HFF-Myc (cell line): ENCODE measurements at regions not wholly inside any gene's neighbourhood (a gene's known extent, or its start where the extent isn't known, plus 50 kb on each side); places are given as distances from the start of the nearest gene placed in this dataset.

ENCODE experiments used
- DNase-seq: peaks from one replicate; pipeline ENCODE4 v3.0.0-alpha.2; 2011; ENCODE audit warnings: low read depth; ENCODE audit errors: extremely low read depth
- H3K4me3 ChIP-seq: replicated peaks from 2 replicates; pipeline ENCODE4 v1.5.1; 2011; ENCODE audit warnings: low read depth, mild to moderate bottlenecking, control low read depth, low read length
- TF ChIP-seq, protein P1 (sequence below): IDR thresholded peaks from 2 replicates; pipeline ENCODE4 v1.5.1; 2012; ENCODE audit warnings: mild to moderate bottlenecking, low read depth, low read length, control low read depth; ENCODE audit errors: missing control alignments

DNA sequence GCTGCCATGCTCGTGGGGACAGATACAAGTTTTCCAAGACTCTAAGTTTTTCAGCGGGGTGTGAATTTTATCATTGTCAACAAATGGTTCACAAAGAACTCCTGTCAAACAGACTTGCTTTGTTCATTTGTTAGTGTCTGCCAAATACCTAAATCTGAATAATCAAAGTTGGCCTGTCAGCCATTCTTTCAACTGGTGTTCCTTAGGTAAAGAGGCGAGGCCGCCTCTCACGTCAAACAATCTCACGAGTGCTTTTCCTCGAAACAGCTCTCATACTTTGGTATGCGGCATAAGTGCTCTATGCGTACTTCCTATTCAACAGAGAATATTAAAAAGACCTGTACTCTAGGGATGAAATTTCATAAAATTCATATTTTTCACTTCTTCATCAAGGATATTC lies 51.4 kb upstream of the KANK4 start:
- H3K4me3 ChIP-seq: no peak overlapping the region
- no peak for DNase-seq
- TF ChIP-seq, protein P1, sequence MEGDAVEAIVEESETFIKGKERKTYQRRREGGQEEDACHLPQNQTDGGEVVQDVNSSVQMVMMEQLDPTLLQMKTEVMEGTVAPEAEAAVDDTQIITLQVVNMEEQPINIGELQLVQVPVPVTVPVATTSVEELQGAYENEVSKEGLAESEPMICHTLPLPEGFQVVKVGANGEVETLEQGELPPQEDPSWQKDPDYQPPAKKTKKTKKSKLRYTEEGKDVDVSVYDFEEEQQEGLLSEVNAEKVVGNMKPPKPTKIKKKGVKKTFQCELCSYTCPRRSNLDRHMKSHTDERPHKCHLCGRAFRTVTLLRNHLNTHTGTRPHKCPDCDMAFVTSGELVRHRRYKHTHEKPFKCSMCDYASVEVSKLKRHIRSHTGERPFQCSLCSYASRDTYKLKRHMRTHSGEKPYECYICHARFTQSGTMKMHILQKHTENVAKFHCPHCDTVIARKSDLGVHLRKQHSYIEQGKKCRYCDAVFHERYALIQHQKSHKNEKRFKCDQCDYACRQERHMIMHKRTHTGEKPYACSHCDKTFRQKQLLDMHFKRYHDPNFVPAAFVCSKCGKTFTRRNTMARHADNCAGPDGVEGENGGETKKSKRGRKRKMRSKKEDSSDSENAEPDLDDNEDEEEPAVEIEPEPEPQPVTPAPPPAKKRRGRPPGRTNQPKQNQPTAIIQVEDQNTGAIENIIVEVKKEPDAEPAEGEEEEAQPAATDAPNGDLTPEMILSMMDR: no peak

DNA sequence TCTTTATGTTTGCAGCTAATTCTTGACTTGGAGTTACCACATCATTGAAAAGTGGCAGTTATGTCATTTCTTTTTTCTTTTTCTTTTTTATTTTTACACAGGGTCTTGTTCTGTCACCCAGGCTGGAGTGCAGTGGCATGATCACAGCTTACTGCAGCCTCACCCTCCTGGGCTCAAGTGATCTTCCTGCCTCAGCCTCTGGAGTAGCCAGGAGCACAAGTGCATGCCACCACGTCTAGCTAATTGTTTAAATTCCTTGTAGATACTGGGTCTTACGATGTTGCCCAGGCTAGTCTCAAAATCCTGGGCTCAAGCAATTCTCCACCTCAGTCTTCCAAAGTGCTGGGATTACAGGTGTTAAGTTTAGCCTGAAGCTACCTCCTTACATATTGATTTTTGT lies 52.1 kb upstream of the KANK4 start:
- no peak overlapping the region for H3K4me3 ChIP-seq
- TF ChIP-seq, protein P1: no peak
- no peak for DNase-seq

DNA sequence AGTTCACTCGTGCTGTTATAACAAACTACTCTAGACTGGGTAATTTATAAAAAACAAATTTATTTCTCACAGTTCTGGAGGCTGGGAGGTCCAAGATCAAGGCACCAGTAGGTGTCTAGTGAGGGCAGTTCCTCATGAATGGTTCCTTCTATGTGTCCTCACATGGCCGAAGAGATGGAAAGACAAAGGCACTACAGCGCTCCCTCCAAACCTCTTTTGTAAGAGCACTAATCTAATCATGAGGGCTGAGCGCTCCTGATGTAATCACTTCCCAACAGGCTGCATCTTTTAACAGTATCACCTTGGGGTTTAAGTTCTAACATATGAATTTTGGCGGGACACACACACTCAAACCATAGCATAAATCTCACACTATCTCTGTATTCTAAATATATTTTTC lies 54.0 kb upstream of the KANK4 start:
- TF ChIP-seq, protein P1: no peak
- no peak for DNase-seq
- no peak overlapping the region for H3K4me3 ChIP-seq

DNA sequence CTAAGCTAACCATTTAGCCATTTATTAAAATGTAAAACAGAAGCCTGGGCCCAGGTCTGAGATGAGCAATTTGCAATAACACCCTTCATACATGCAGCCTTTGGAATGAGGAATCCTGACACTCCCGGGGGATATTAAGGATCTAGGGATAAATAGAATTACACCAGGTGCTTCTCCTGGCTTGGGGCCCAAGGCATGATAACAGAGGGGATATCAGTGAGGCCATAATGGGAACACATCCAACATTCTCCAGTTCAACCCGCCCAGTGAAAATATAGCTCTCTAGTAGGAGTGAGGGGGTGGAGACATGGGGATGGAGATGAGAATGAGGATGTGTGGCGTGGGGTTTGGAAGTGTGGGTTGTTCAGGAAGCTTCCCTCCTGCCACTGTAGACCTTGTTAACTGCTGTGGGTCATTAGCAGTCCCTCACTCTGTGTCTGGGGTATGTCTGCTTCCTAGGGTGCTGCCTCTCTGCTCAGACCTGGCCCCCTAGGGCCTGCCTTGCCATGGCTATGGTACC lies 57.9 kb upstream of the KANK4 start:
- H3K4me3 ChIP-seq: no peak overlapping the region
- no peak for DNase-seq
- TF ChIP-seq, protein P1: no peak

DNA sequence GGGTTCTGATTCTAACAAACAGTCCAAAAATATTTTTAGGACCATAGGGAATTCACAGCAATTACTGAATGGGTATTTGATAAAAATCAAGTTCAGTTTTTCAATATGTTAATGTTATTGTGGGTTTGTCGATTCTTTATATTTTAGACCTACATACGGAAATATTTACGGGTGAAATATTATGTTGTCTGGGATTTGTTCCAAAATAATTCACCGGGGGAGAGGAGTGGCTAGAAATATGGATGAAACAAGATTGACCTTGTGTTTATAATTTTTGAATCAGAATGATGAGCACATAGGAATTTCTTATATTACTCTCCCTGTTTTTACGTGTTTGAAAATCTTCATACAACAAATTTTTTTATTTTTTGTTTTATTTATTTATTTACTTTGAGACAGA lies 56.7 kb upstream of the USP1 start:
- no peak for DNase-seq
- TF ChIP-seq, protein P1: no peak
- no peak overlapping the region for H3K4me3 ChIP-seq

DNA sequence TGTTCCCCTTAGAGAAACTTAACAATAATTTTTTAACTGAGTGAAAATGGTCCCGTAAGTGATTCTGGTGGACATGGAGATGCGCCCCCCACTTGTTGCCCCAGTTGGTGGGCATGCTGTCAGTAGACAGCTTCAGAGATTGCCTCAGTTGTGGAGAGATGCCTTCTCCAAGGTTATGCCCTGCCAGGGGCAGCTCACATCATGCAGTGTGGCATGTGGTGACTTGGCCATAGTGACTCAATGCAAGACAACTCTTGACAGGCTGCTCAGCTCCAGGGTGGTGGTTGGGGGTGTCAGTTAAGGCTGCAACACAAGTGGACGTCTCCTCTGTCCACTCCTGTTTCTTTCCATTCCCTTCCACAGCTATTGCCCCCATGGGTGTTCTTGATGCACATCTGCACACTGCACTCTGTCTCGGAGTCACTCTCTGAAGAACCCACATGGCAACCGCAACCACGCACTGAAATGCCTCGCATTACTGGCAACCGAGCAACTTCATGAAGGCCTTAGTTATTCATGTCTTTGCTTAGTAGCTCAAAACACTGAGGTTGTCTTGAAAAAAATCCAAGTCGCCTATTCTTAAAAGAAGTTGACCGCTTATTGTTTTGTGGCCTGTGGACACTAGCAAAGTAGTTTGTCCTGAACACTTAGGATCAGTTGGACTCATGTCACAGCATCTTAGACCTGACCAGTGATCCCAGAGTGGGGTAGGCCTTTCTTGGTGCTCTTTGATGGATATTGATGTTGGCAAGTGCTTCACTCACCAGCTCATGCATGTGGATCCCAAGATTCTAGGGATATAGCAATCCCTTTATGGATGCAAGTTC lies 54.8 kb upstream of the USP1 start:
- TF ChIP-seq, protein P1: no peak
- no peak overlapping the region for H3K4me3 ChIP-seq
- no peak for DNase-seq

DNA sequence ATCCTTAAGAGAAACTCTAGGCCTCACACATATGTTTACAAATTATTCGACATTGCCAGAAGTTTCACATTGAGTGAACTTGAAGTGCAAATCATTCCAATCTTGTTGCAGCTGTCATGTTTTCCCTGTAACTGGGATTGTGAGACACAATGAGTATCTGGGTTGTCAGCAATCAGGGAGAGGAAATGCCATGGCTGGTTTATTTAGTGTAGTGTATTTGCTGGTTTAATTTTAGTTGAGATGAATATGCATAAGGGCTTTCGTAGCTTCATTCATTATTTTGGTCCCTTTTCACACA lies 54.2 kb upstream of the USP1 start:
- H3K4me3 ChIP-seq: no peak overlapping the region
- no peak for DNase-seq
- TF ChIP-seq, protein P1: no peak
